H9 (cell line): ENCODE measurements at regions not wholly inside any gene's neighbourhood (a gene's known extent, or its start where the extent isn't known, plus 50 kb on each side); places are given as distances from the start of the nearest gene placed in this dataset.
A peak's percentile ranks its signal among the peaks of the same experiment; 100 is the strongest.

Source experiments
- DNase-seq: peaks from one replicate; pipeline ENCODE4 v3.0.0-alpha.2; 2017
- H2AFZ ChIP-seq: one replicate; pipeline ENCODE4 v1.6.1; 2013; ENCODE audit warnings: mild to moderate bottlenecking, low read length, control low read depth, moderate library complexity
- H2AK5ac ChIP-seq: 2 replicates; pipeline ENCODE4 v1.6.1; 2013; ENCODE audit warnings: low read length, control low read depth, mixed read lengths; ENCODE audit not compliant: insufficient read length
- H2BK120ac ChIP-seq: one replicate; pipeline ENCODE4 v1.6.1; 2013; ENCODE audit warnings: low read depth, mild to moderate bottlenecking, low read length, control low read depth, inconsistent platforms; ENCODE audit not compliant: poor library complexity, severe bottlenecking
- H2BK12ac ChIP-seq: 2 replicates; pipeline ENCODE4 v1.6.1; 2013; ENCODE audit warnings: low read length, control low read depth, mixed read lengths, low read depth; ENCODE audit not compliant: insufficient read length
- H2BK15ac ChIP-seq: 2 replicates; pipeline ENCODE4 v1.6.1; 2013; ENCODE audit warnings: low read depth, low read length, control low read depth
- H2BK20ac ChIP-seq: one replicate; pipeline ENCODE4 v1.6.1; 2013; ENCODE audit warnings: low read depth, mild to moderate bottlenecking, low read length, control low read depth, inconsistent platforms; ENCODE audit not compliant: poor library complexity, severe bottlenecking
- H2BK5ac ChIP-seq: 2 replicates; pipeline ENCODE4 v1.6.1; 2013; ENCODE audit warnings: low read length, control low read depth, mixed read lengths; ENCODE audit not compliant: insufficient read length
- H3K14ac ChIP-seq: 2 replicates; pipeline ENCODE4 v1.6.1; 2013; ENCODE audit warnings: low read length, control low read depth; ENCODE audit not compliant: insufficient read depth
- H3K18ac ChIP-seq: 2 replicates; pipeline ENCODE4 v1.6.1; 2013; ENCODE audit warnings: low read depth, mild to moderate bottlenecking, mixed read lengths, low read length, control low read depth; ENCODE audit not compliant: insufficient read length
- H3K23ac ChIP-seq: 2 replicates; pipeline ENCODE4 v1.6.1; 2013; ENCODE audit warnings: low read length, control low read depth, mixed read lengths, low read depth; ENCODE audit not compliant: insufficient read length
- H3K23me2 ChIP-seq: 2 replicates; pipeline ENCODE4 v1.6.1; 2013; ENCODE audit warnings: low read depth, mild to moderate bottlenecking, mixed read lengths, low read length, control low read depth; ENCODE audit not compliant: insufficient read length, poor library complexity, severe bottlenecking
- H3K27ac ChIP-seq: 2 replicates; pipeline ENCODE4 v1.5.1; 2013; ENCODE audit warnings: low read length, control low read depth, mixed read lengths, low read depth; ENCODE audit not compliant: insufficient read length
- H3K27me3 ChIP-seq: 2 replicates; pipeline ENCODE4 v1.6.1; 2013; ENCODE audit warnings: low read length, control low read depth, inconsistent platforms; ENCODE audit not compliant: insufficient read depth
- H3K4ac ChIP-seq: 2 replicates; pipeline ENCODE4 v1.6.1; 2013; ENCODE audit warnings: low read depth, mild to moderate bottlenecking, control low read depth, inconsistent platforms, low read length, moderate library complexity
- H3K4me1 ChIP-seq: 2 replicates; pipeline ENCODE4 v1.6.1; 2013; ENCODE audit warnings: low read length, control low read depth, inconsistent platforms; ENCODE audit not compliant: insufficient read depth
- H3K4me2 ChIP-seq: 2 replicates; pipeline ENCODE4 v1.6.1; 2013; ENCODE audit warnings: low read length, control low read depth, mixed read lengths; ENCODE audit not compliant: insufficient read length, insufficient read depth
- H3K56ac ChIP-seq: 2 replicates; pipeline ENCODE4 v1.6.1; 2013; ENCODE audit warnings: low read depth, mild to moderate bottlenecking, mixed read lengths, low read length, control low read depth; ENCODE audit not compliant: insufficient read length
- H3K79me1 ChIP-seq: 2 replicates; pipeline ENCODE4 v1.6.1; 2013; ENCODE audit warnings: low read depth, mild to moderate bottlenecking, moderate library complexity, low read length, control low read depth, inconsistent platforms; ENCODE audit not compliant: insufficient read depth, poor library complexity, severe bottlenecking
- H3K79me2 ChIP-seq: 2 replicates; pipeline ENCODE4 v1.6.1; 2013; ENCODE audit warnings: low read length, control low read depth, inconsistent platforms; ENCODE audit not compliant: insufficient read depth
- H3K9ac ChIP-seq: 2 replicates; pipeline ENCODE4 v1.6.1; 2013; ENCODE audit warnings: low read length, control low read depth, mixed read lengths; ENCODE audit not compliant: insufficient read length; ENCODE audit errors: extremely low read depth
- H3K9me3 ChIP-seq: one replicate; pipeline ENCODE4 v1.6.1; 2013; ENCODE audit warnings: low read depth, low read length, inconsistent platforms; ENCODE audit not compliant: control insufficient read depth
- H3T11ph ChIP-seq: one replicate; pipeline ENCODE4 v1.6.1; 2013; ENCODE audit warnings: mild to moderate bottlenecking, low read length, control low read depth, inconsistent platforms
- H4K20me1 ChIP-seq: one replicate; pipeline ENCODE4 v1.6.1; 2013; ENCODE audit not compliant: control insufficient read depth, insufficient read length, insufficient read depth
- H4K5ac ChIP-seq: 2 replicates; pipeline ENCODE4 v1.6.1; 2013; ENCODE audit warnings: low read depth, mild to moderate bottlenecking, mixed read lengths, low read length, control low read depth; ENCODE audit not compliant: insufficient read length
- H4K8ac ChIP-seq: replicated peaks from 2 replicates; pipeline ENCODE4 v1.6.1; 2013; ENCODE audit warnings: low read length, control low read depth, mixed read lengths, low read depth; ENCODE audit not compliant: insufficient read length
- H4K91ac ChIP-seq: 2 replicates; pipeline ENCODE4 v1.6.1; 2013; ENCODE audit warnings: low read depth, mild to moderate bottlenecking, moderate library complexity, mixed read lengths, low read length, control low read depth; ENCODE audit not compliant: insufficient read length
- H3K27ac Mint-ChIP-seq, 3 experiments: 2 replicates in 2 of 3; 3 replicates in 1 of 3; pipeline ENCODE4 v1.8.0; 2020 to 2021; ENCODE audit warnings: mixed read lengths in 3 of 3, mild to moderate bottlenecking in 1 of 3, moderate library complexity in 1 of 3
- H3K27me3 Mint-ChIP-seq: 2 replicates; pipeline ENCODE4 v1.8.0; 2021; ENCODE audit warnings: low read depth, mild to moderate bottlenecking, moderate library complexity, mixed read lengths
- H3K36me3 Mint-ChIP-seq, 3 experiments: 2 replicates in 2 of 3; 3 replicates in 1 of 3; pipeline ENCODE4 v1.8.0; 2020 to 2021; ENCODE audit warnings: low read depth in 3 of 3, mixed read lengths in 3 of 3; ENCODE audit not compliant: insufficient read depth in 1 of 3
- H3K4me1 Mint-ChIP-seq, 2 experiments: 2 replicates each; pipeline ENCODE4 v1.8.0; 2020; ENCODE audit warnings: mixed read lengths in 2 of 2
- H3K4me3 Mint-ChIP-seq, 2 experiments: 2 replicates in 1 of 2; 3 replicates in 1 of 2; pipeline ENCODE4 v1.8.0; 2020 to 2021; ENCODE audit warnings: mild to moderate bottlenecking in 2 of 2, mixed read lengths in 2 of 2, moderate library complexity in 1 of 2
- H3K9me3 Mint-ChIP-seq, 2 experiments: 2 replicates in 1 of 2; 3 replicates in 1 of 2; pipeline ENCODE4 v1.8.0; 2020; ENCODE audit warnings: mild to moderate bottlenecking in 2 of 2, mixed read lengths in 2 of 2, moderate library complexity in 1 of 2
- WGBS: extraction: QIAGEN DNeasy Blood & Tissue Kit; methylation state at CpG from one replicate; pipeline ENCODE4 v1.1.7; 2013; ENCODE audit warnings: missing lambda C conversion rate, low lambda C conversion rate, mixed read lengths; ENCODE audit not compliant: insufficient read length; ENCODE audit errors: extremely low coverage; 5-methylcytosine and 5-hydroxymethylcytosine counted together
- TF ChIP-seq, protein P1 (sequence below): fragments of 200-600 bp; sonication (generic); conservative IDR thresholded peaks from 3 replicates; pipeline ENCODE4 v1.8.0; 2021; ENCODE audit warnings: antibody characterized with exemption, mild to moderate bottlenecking

- no peak overlapping the region for H2AFZ ChIP-seq
- no peak overlapping the region for H3T11ph ChIP-seq
- WGBS = no CpG with 5 or more reads among the region's 2 CpGs
- H3K4me1 ChIP-seq = no peaks in the 10 kb centered on the region
- no peak overlapping the region for H3K18ac ChIP-seq
- no peak overlapping the region for H3K14ac ChIP-seq
- peaks cover 14 to 26% of the 10 kb centered on the region in 2 experiments; a peak in 4 of 5 replicates for H3K9me3 Mint-ChIP-seq
- H2BK12ac ChIP-seq = no peak overlapping the region
- H3K23ac ChIP-seq = no peak overlapping the region
- no peak overlapping the region for H2BK5ac ChIP-seq
- no peak for DNase-seq
- H4K8ac ChIP-seq = no peak overlapping the region
- H4K20me1 ChIP-seq = no peaks in the 10 kb centered on the region
- TF ChIP-seq, protein P1, sequence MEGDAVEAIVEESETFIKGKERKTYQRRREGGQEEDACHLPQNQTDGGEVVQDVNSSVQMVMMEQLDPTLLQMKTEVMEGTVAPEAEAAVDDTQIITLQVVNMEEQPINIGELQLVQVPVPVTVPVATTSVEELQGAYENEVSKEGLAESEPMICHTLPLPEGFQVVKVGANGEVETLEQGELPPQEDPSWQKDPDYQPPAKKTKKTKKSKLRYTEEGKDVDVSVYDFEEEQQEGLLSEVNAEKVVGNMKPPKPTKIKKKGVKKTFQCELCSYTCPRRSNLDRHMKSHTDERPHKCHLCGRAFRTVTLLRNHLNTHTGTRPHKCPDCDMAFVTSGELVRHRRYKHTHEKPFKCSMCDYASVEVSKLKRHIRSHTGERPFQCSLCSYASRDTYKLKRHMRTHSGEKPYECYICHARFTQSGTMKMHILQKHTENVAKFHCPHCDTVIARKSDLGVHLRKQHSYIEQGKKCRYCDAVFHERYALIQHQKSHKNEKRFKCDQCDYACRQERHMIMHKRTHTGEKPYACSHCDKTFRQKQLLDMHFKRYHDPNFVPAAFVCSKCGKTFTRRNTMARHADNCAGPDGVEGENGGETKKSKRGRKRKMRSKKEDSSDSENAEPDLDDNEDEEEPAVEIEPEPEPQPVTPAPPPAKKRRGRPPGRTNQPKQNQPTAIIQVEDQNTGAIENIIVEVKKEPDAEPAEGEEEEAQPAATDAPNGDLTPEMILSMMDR = no peak
- H3K23me2 ChIP-seq = no peaks in the 10 kb centered on the region
- H3K9me3 ChIP-seq = no peaks in the 10 kb centered on the region
- H3K27ac Mint-ChIP-seq = peak overlapping the region in 1 of 3 experiments; percentile 23; a peak in 1 of 7 replicates
- no peak overlapping the region for H2BK120ac ChIP-seq
- no peak overlapping the region for H2AK5ac ChIP-seq
- H3K27me3 ChIP-seq = no peaks in the 10 kb centered on the region
- H3K4me1 Mint-ChIP-seq = no peaks in the 10 kb centered on the region
- H3K4ac ChIP-seq = no peak overlapping the region
- no peaks in the 10 kb centered on the region for H3K27me3 Mint-ChIP-seq
- H3K4me2 ChIP-seq = no peak overlapping the region
- H4K91ac ChIP-seq = no peak overlapping the region
- H3K79me2 ChIP-seq = no peaks in the 10 kb centered on the region
- no peaks in the 10 kb centered on the region for H3K79me1 ChIP-seq
- H3K9ac ChIP-seq = no peak overlapping the region
- H2BK20ac ChIP-seq = no peak overlapping the region
- H2BK15ac ChIP-seq = no peak overlapping the region
- H4K5ac ChIP-seq = no peak overlapping the region
- no peak overlapping the region for H3K27ac ChIP-seq
- H3K56ac ChIP-seq = no peak overlapping the region
- no peak overlapping the region for H3K4me3 Mint-ChIP-seq
- peaks cover 4 to 17% (median 9%) of the 10 kb centered on the region in 3 experiments for H3K36me3 Mint-ChIP-seq
Measured at GRCh38 chr16:72332926-72333325, 161.0 kb upstream of the PMFBP1 start.
